ENCODE measurements at regions not wholly inside any gene's neighbourhood (a gene's known extent, or its start where the extent isn't known, plus 50 kb on each side); places are given as distances from the start of the nearest gene placed in this dataset.

GRCh38 chr3:1540686-1541085, 447.9 kb downstream of the CNTN6 start:
- Histone ChIP-seq H3K4me3 (replicated peaks in 1 of 4; ENCODE audit: control extremely low read depth in 1 of 4, insufficient read depth in 1 of 4, low read depth in 3 of 4, low read length in 4 of 4) (no peak overlapping the region), H3K4me2 (ENCODE audit: extremely low read depth, insufficient read depth, low read length) (no peak overlapping the region), H3K27me3 (ENCODE audit: control insufficient read depth, insufficient read depth, low read length) (no peaks in the 10 kb centered on the region), H2AFZ (ENCODE audit: low read length) (no peak overlapping the region), H4K20me1 (ENCODE audit: control insufficient read depth, extremely low read depth, insufficient read depth, low read length) (no peaks in the 10 kb centered on the region), H3K79me2 (ENCODE audit: control insufficient read depth, insufficient read depth, low read length) (no peaks in the 10 kb centered on the region), H3K9ac (ENCODE audit: insufficient read depth, low read length) (no peak overlapping the region), H3K27ac (ENCODE audit: insufficient read depth, low read length) (no peak overlapping the region), H3K9me3 (ENCODE audit: control insufficient read depth, insufficient read depth, low read depth, low read length) (no peaks in the 10 kb centered on the region), H3K4me1 (ENCODE audit: control insufficient read depth, extremely low read depth, insufficient read depth, low read length) (no peaks in the 10 kb centered on the region), H3K36me3 (ENCODE audit: control insufficient read depth, insufficient read depth, low read length) (no peaks in the 10 kb centered on the region)
- TF ChIP-seq CTCF (conservative IDR thresholded peaks at IDR 0.05 in 1 of 2, IDR thresholded peaks at IDR 0.05 in 1 of 2; ENCODE audit: low read depth in 1 of 2, low read length in 2 of 2) (no peak), EZH2 (IDR thresholded peaks at IDR 0.05; ENCODE audit: low read length, missing control alignments) (no peak)
- DNase-seq (ENCODE audit: low read depth in 2 of 2): no peak

- no peak overlapping the region for H3K4me2 ChIP-seq (ENCODE audit: extremely low read depth, insufficient read depth, low read length)
These were observed 458.9 kb downstream of the CNTN6 start for GRCh38 chr3:1551741-1552140.

GRCh38 chr3:1552831-1553230, 460.0 kb downstream of the CNTN6 start:
- TF ChIP-seq CTCF (conservative IDR thresholded peaks at IDR 0.05 in 1 of 2, IDR thresholded peaks at IDR 0.05 in 1 of 2; ENCODE audit: low read depth in 1 of 2, low read length in 2 of 2): no peak
- TF ChIP-seq EZH2 (IDR thresholded peaks at IDR 0.05; ENCODE audit: low read length, missing control alignments): no peak
- no peaks in the 10 kb centered on the region for H3K36me3 ChIP-seq (ENCODE audit: control insufficient read depth, insufficient read depth, low read length)
- H3K27ac ChIP-seq (ENCODE audit: insufficient read depth, low read length): no peak overlapping the region
- no peak overlapping the region for H2AFZ ChIP-seq (ENCODE audit: low read length)
- no peaks in the 10 kb centered on the region for H3K4me1 ChIP-seq (ENCODE audit: control insufficient read depth, extremely low read depth, insufficient read depth, low read length)
- H3K9ac ChIP-seq (ENCODE audit: insufficient read depth, low read length): no peak overlapping the region
- no peaks in the 10 kb centered on the region for H3K79me2 ChIP-seq (ENCODE audit: control insufficient read depth, insufficient read depth, low read length)
- H3K27me3 ChIP-seq (ENCODE audit: control insufficient read depth, insufficient read depth, low read length): no peaks in the 10 kb centered on the region
- no peak overlapping the region for H3K4me2 ChIP-seq (ENCODE audit: extremely low read depth, insufficient read depth, low read length)
- no peaks in the 10 kb centered on the region for H3K9me3 ChIP-seq (ENCODE audit: control insufficient read depth, insufficient read depth, low read depth, low read length)
- H3K4me3 ChIP-seq (replicated peaks in 1 of 4; ENCODE audit: control extremely low read depth in 1 of 4, insufficient read depth in 1 of 4, low read depth in 3 of 4, low read length in 4 of 4): no peak overlapping the region
- no peaks in the 10 kb centered on the region for H4K20me1 ChIP-seq (ENCODE audit: control insufficient read depth, extremely low read depth, insufficient read depth, low read length)
- no peak for DNase-seq (ENCODE audit: low read depth in 2 of 2)

More at GRCh38 chr3:1551741-1552140, 458.9 kb downstream of the CNTN6 start:
- Histone ChIP-seq H2AFZ (ENCODE audit: low read length) (no peak overlapping the region), H3K27me3 (ENCODE audit: control insufficient read depth, insufficient read depth, low read length) (no peaks in the 10 kb centered on the region), H3K4me1 (ENCODE audit: control insufficient read depth, extremely low read depth, insufficient read depth, low read length) (no peaks in the 10 kb centered on the region), H4K20me1 (ENCODE audit: control insufficient read depth, extremely low read depth, insufficient read depth, low read length) (no peaks in the 10 kb centered on the region), H3K4me3 (replicated peaks in 1 of 4; ENCODE audit: control extremely low read depth in 1 of 4, insufficient read depth in 1 of 4, low read depth in 3 of 4, low read length in 4 of 4) (no peak overlapping the region), H3K9ac (ENCODE audit: insufficient read depth, low read length) (no peak overlapping the region), H3K36me3 (ENCODE audit: control insufficient read depth, insufficient read depth, low read length) (no peaks in the 10 kb centered on the region), H3K27ac (ENCODE audit: insufficient read depth, low read length) (no peak overlapping the region), H3K79me2 (ENCODE audit: control insufficient read depth, insufficient read depth, low read length) (no peaks in the 10 kb centered on the region), H3K9me3 (ENCODE audit: control insufficient read depth, insufficient read depth, low read depth, low read length) (no peaks in the 10 kb centered on the region)
- TF ChIP-seq EZH2 (IDR thresholded peaks at IDR 0.05; ENCODE audit: low read length, missing control alignments): no peak
- no peak for TF ChIP-seq CTCF (conservative IDR thresholded peaks at IDR 0.05 in 1 of 2, IDR thresholded peaks at IDR 0.05 in 1 of 2; ENCODE audit: low read depth in 1 of 2, low read length in 2 of 2)
- DNase-seq (ENCODE audit: low read depth in 2 of 2): no peak

Data from fibroblast of lung (primary cell).